A549 (cell line): ENCODE measurements at regions not wholly inside any gene's neighbourhood (a gene's known extent, or its start where the extent isn't known, plus 50 kb on each side); places are given as distances from the start of the nearest gene placed in this dataset.

Source experiments
- PHF8 ChIP-seq: fragments of 200-600 bp; sonication (generic); IDR thresholded peaks from 2 replicates; pipeline ENCODE4 v1.6.1; 2016; ENCODE audit warnings: low read depth, mild to moderate bottlenecking, antibody characterized with exemption, moderate library complexity, borderline replicate concordance
- POLR2A ChIP-seq: IDR thresholded peaks from 2 replicates; pipeline ENCODE4 v1.6.1; 2012; ENCODE audit warnings: mild to moderate bottlenecking, low read length
- SMC3 ChIP-seq: fragments of >200 bp; sonication (Bioruptor Twin); formaldehyde crosslinking; IDR thresholded peaks from 3 replicates; pipeline ENCODE4 v1.6.1; 2018; ENCODE audit warnings: inconsistent platforms
- TF ChIP-seq, protein P1 (sequence below): fragments of >200 bp; sonication (Bioruptor Twin); formaldehyde crosslinking; IDR thresholded peaks from 3 replicates; pipeline ENCODE4 v1.5.1; 2016

DNA sequence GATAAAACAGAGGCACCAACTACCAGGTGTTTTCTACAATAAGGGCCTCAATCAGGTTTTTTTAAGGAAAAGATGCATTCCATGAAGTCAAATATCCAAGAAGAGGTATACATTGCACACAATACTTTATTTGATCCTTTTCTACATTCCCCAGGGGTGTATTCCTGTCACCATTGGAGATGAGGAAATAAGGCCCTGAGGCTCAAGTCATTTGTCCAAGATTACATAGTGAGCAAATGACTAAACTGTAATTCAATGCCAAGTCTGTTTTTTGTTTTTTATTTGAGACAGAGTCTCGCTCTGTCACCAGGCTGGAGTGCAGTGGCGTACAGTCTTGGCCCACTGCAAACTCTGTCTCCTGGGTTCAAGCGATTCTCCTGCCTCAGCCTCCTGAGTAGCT lies 69.2 kb upstream of the CDYL start:
- no peak for TF ChIP-seq POLR2A
- TF ChIP-seq, protein P1, sequence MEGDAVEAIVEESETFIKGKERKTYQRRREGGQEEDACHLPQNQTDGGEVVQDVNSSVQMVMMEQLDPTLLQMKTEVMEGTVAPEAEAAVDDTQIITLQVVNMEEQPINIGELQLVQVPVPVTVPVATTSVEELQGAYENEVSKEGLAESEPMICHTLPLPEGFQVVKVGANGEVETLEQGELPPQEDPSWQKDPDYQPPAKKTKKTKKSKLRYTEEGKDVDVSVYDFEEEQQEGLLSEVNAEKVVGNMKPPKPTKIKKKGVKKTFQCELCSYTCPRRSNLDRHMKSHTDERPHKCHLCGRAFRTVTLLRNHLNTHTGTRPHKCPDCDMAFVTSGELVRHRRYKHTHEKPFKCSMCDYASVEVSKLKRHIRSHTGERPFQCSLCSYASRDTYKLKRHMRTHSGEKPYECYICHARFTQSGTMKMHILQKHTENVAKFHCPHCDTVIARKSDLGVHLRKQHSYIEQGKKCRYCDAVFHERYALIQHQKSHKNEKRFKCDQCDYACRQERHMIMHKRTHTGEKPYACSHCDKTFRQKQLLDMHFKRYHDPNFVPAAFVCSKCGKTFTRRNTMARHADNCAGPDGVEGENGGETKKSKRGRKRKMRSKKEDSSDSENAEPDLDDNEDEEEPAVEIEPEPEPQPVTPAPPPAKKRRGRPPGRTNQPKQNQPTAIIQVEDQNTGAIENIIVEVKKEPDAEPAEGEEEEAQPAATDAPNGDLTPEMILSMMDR: no peak
- TF ChIP-seq PHF8: no peak
- no peak for TF ChIP-seq SMC3
